ENCODE measurements at regions not wholly inside any gene's neighbourhood (a gene's known extent, or its start where the extent isn't known, plus 50 kb on each side); places are given as distances from the start of the nearest gene placed in this dataset.
"Not testable (repeated sequence)": the region's sequence is repeated elsewhere in the genome, so short reads cannot be mapped to it uniquely, and the experiment has no call there.

- TF ChIP-seq, protein P1, sequence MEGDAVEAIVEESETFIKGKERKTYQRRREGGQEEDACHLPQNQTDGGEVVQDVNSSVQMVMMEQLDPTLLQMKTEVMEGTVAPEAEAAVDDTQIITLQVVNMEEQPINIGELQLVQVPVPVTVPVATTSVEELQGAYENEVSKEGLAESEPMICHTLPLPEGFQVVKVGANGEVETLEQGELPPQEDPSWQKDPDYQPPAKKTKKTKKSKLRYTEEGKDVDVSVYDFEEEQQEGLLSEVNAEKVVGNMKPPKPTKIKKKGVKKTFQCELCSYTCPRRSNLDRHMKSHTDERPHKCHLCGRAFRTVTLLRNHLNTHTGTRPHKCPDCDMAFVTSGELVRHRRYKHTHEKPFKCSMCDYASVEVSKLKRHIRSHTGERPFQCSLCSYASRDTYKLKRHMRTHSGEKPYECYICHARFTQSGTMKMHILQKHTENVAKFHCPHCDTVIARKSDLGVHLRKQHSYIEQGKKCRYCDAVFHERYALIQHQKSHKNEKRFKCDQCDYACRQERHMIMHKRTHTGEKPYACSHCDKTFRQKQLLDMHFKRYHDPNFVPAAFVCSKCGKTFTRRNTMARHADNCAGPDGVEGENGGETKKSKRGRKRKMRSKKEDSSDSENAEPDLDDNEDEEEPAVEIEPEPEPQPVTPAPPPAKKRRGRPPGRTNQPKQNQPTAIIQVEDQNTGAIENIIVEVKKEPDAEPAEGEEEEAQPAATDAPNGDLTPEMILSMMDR (conservative IDR thresholded peaks at IDR 0.05; ENCODE audit: control insufficient read depth, insufficient read depth, low read depth, low read length) = no peak
- DNase-seq (ENCODE audit: low read depth) = no peak
- no peak overlapping the region for H3K4me3 ChIP-seq (ENCODE audit: control insufficient read depth, low read depth, low read length)
These were observed 319.1 kb upstream of the NT5E start for GRCh38 chr6:85130743-85131142.

GRCh38 chr6:85129881-85130280 lies 320.0 kb upstream of the NT5E start:
- no peak overlapping the region for H3K4me3 ChIP-seq (ENCODE audit: control insufficient read depth, low read depth, low read length)
- DNase-seq (ENCODE audit: low read depth) = peak; percentile 62
- TF ChIP-seq, protein P1 (conservative IDR thresholded peaks at IDR 0.05; ENCODE audit: control insufficient read depth, insufficient read depth, low read depth, low read length) = no peak

GRCh38 chr6:85128781-85129180 lies 321.1 kb upstream of the NT5E start:
- TF ChIP-seq, protein P1 (conservative IDR thresholded peaks at IDR 0.05; ENCODE audit: control insufficient read depth, insufficient read depth, low read depth, low read length) = no peak
- DNase-seq (ENCODE audit: low read depth) = no peak
- no peak overlapping the region for H3K4me3 ChIP-seq (ENCODE audit: control insufficient read depth, low read depth, low read length)

DNA sequence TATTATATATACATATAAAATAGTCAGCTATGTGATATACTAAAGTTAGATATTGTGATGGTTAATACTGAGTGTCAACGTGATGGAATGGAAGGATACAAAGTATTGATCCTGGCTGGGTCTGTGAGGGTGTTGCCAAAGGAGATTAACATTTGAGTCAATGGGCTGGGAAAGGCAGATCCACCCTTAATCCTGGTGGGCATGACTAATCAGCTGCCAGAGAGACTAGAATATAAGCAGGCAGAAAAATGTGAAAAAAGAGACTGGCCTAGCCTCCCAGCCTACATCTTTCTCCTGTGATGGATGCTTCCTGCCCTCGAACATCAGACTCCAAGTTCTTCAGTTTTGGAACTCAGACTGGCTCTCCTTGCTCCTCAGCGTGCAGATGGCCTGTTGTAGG lies 321.6 kb upstream of the NT5E start:
- H3K4me3 ChIP-seq (ENCODE audit: control insufficient read depth, low read depth, low read length); DNase-seq (ENCODE audit: low read depth): not testable (repeated sequence)

DNA sequence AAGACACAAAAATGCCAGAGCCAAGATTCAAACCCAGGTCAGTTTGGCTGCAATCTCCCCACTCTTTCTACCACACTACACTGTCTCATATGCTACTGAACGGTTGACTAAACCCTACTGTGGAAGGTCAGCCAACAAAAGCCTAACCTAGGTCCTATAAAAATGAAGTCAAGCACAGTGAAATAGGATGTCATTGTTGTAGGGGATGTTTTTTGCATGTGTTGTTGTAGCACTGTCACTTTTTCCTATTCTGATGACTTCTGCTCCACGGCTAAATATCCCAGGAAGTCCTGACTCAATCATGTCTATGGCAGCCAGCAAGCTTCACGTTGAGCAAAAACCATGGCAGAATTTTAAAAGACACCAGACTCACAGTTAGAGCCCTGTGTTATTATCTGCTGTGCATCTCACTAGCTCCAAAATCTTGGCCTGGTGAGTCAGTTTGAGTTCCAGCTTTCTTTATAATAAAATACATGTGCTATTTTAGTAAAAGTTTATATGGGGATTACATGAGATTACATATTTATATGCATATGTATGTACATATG lies 322.1 kb upstream of the NT5E start:
- H3K4me3 ChIP-seq (ENCODE audit: control insufficient read depth, low read depth, low read length) = no peak overlapping the region
- TF ChIP-seq, protein P1 (conservative IDR thresholded peaks at IDR 0.05; ENCODE audit: control insufficient read depth, insufficient read depth, low read depth, low read length) = no peak
- DNase-seq (ENCODE audit: low read depth) = no peak

GRCh38 chr6:85127168-85127498 lies 322.8 kb upstream of the NT5E start:
- TF ChIP-seq, protein P1 (conservative IDR thresholded peaks at IDR 0.05; ENCODE audit: control insufficient read depth, insufficient read depth, low read depth, low read length) = no peak

DNA sequence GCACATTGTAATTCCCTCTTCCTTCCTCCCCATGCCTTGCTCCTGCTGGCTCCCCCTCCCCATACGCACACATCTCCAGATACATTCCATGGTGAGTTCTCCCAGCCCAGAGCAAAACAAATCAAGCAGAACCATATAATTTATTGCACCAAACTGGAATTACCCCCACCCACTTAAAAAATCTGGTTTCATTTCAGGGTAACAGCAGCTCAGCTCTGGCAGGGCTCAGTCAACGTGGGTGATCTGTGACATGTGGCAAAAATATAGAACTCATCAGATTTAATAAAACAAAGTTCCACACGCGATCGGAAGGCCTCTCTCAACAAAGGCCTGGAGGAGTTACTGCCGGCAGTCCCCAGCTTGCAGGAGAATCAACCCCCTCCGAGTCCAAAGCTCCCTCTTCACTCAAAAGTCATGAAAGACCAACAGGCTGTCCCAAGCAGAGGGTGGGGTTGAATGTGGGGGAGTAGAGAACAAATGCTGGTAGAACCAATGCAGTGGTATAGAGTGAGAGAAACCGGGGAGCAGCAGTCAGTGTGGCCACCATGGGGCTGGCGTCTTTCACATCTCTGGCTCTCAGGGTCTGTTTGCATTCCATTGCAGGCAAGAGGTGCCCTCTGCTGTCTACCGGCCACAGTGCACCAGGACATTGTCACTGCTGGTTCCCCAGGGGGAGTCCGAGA lies 323.3 kb upstream of the NT5E start:
- TF ChIP-seq, protein P1 (conservative IDR thresholded peaks at IDR 0.05; ENCODE audit: control insufficient read depth, insufficient read depth, low read depth, low read length) = peak; percentile 79
- no peak overlapping the region for H3K4me3 ChIP-seq (ENCODE audit: control insufficient read depth, low read depth, low read length)
- peak; percentile 57 for DNase-seq (ENCODE audit: low read depth)

More at GRCh38 chr6:85127168-85127498, 322.8 kb upstream of the NT5E start:
- no peak for DNase-seq (ENCODE audit: low read depth)
- no peak overlapping the region for H3K4me3 ChIP-seq (ENCODE audit: control insufficient read depth, low read depth, low read length)

Measured in fibroblast of mammary gland (primary cell).